ENCODE measurements at regions not wholly inside any gene's neighbourhood (a gene's known extent, or its start where the extent isn't known, plus 50 kb on each side); places are given as distances from the start of the nearest gene placed in this dataset.

GRCh38 chr1:162964901-162965300 is 103.9 kb upstream of the CCDC190 start:
- DNase-seq: no peak

GRCh38 chr1:162956922-162957321 is 95.9 kb upstream of the CCDC190 start:
- DNase-seq: no peak

- DNase-seq: no peak
These were observed 93.8 kb upstream of the CCDC190 start for GRCh38 chr1:162954824-162955223.

- DNase-seq: no peak
These were observed 92.0 kb upstream of the CCDC190 start for GRCh38 chr1:162952956-162953355.

GRCh38 chr1:162951553-162952315 is 90.8 kb upstream of the CCDC190 start:
- DNase-seq: no peak

- DNase-seq: no peak
These were observed 89.2 kb upstream of the CCDC190 start for GRCh38 chr1:162950187-162950586.

GRCh38 chr1:162946701-162947100 is 85.7 kb upstream of the CCDC190 start:
- DNase-seq: no peak

GRCh38 chr1:162944974-162945674 is 84.1 kb upstream of the CCDC190 start:
- no peak for DNase-seq

GRCh38 chr1:162943622-162944021 is 82.6 kb upstream of the CCDC190 start:
- DNase-seq: no peak

- DNase-seq: no peak
These were observed 82.1 kb upstream of the CCDC190 start for GRCh38 chr1:162942916-162943559.

- DNase-seq: no peak
These were observed 80.0 kb upstream of the CCDC190 start for GRCh38 chr1:162941024-162941423.

- no peak for DNase-seq
These were observed 78.1 kb upstream of the CCDC190 start for GRCh38 chr1:162939035-162939434.

- no peak for DNase-seq
These were observed 76.9 kb upstream of the CCDC190 start for GRCh38 chr1:162937716-162938395.

GRCh38 chr1:162930976-162931560 is 70.1 kb upstream of the CCDC190 start:
- no peak for DNase-seq

GRCh38 chr1:162930532-162930931 is 69.6 kb upstream of the CCDC190 start:
- DNase-seq: no peak

- no peak for DNase-seq
These were observed 68.2 kb upstream of the CCDC190 start for GRCh38 chr1:162929177-162929576.

- no peak for DNase-seq
These were observed 67.2 kb upstream of the CCDC190 start for GRCh38 chr1:162928141-162928540.

- DNase-seq: peak; percentile 85
These were observed 66.4 kb upstream of the CCDC190 start for GRCh38 chr1:162927421-162927820.

- DNase-seq: no peak
These were observed 65.9 kb upstream of the CCDC190 start for GRCh38 chr1:162926906-162927305.

GRCh38 chr1:162924179-162924578 is 63.2 kb upstream of the CCDC190 start:
- DNase-seq: no peak

- no peak for DNase-seq
These were observed 61.2 kb upstream of the CCDC190 start for GRCh38 chr1:162922201-162922600.

GRCh38 chr1:162921311-162921710 is 60.3 kb upstream of the CCDC190 start:
- DNase-seq: no peak

GRCh38 chr1:162919034-162919433 is 58.1 kb upstream of the CCDC190 start:
- no peak for DNase-seq
